CD4-positive, alpha-beta memory T cell (primary cell): ENCODE measurements at regions not wholly inside any gene's neighbourhood (a gene's known extent, or its start where the extent isn't known, plus 50 kb on each side); places are given as distances from the start of the nearest gene placed in this dataset.
"Not testable (repeated sequence)": the region's sequence is repeated elsewhere in the genome, so short reads cannot be mapped to it uniquely, and the experiment has no call there.

Experiments used
- CTCF ChIA-PET: fragments of 350-600 bp; sonication (Branson Sonifier 250); formaldehyde crosslinking; loops from one replicate; lab custom pipeline; 2021; ENCODE audit warnings: inconsistent platforms; ENCODE audit not compliant: partially characterized antibody; lab: Charles Lee
- POLR2A ChIA-PET: fragments of 350-600 bp; sonication (Branson Sonifier 250); formaldehyde crosslinking; loops from one replicate; lab custom pipeline; 2021; ENCODE audit not compliant: partially characterized antibody; lab: Charles Lee
- DNase-seq, 5 donors: peaks; one replicate each; pipeline versions ENCODE4 v3.0.0 to v3.0.0-alpha.2; 2020 to 2022; ENCODE audit warnings: mixed read lengths in 1 of 5
- H3K27ac ChIP-seq: one replicate; pipeline ENCODE4 v1.7.0; 2013; ENCODE audit warnings: low read depth, low read length
- H3K27me3 ChIP-seq: 2 replicates; pipeline ENCODE4 v1.7.0; 2013; ENCODE audit warnings: mild to moderate bottlenecking, low read length, moderate library complexity; ENCODE audit not compliant: insufficient read depth
- H3K36me3 ChIP-seq: 2 replicates; pipeline ENCODE4 v1.7.0; 2013; ENCODE audit warnings: mild to moderate bottlenecking, low read length, moderate library complexity; ENCODE audit not compliant: insufficient read depth
- H3K4me1 ChIP-seq: 2 replicates; pipeline ENCODE4 v1.7.0; 2013; ENCODE audit warnings: mild to moderate bottlenecking, low read length, moderate library complexity; ENCODE audit not compliant: insufficient read depth
- H3K4me3 ChIP-seq, 2 donors: one replicate each; pipeline ENCODE4 v1.7.0; 2013; ENCODE audit warnings: low read length in 2 of 2, mild to moderate bottlenecking in 1 of 2
- H3K9me3 ChIP-seq, 2 donors: one replicate each; pipeline ENCODE4 v1.7.0; 2013; ENCODE audit warnings: low read length in 2 of 2, control low read depth in 1 of 2; ENCODE audit not compliant: control insufficient read depth in 1 of 2
- H3K27ac Mint-ChIP-seq, 7 donors: one replicate each; pipeline ENCODE4 v1.8.0; 2020 to 2021; ENCODE audit warnings: mixed read lengths in 7 of 7, mild to moderate bottlenecking in 6 of 7, inconsistent platforms in 3 of 7, moderate library complexity in 3 of 7
- H3K27me3 Mint-ChIP-seq, 2 donors: one replicate each; pipeline ENCODE4 v1.8.0; 2020 to 2021; ENCODE audit warnings: mixed read lengths in 2 of 2
- H3K36me3 Mint-ChIP-seq, 2 donors: one replicate each; pipeline ENCODE4 v1.8.0; 2020 to 2021; ENCODE audit warnings: mixed read lengths in 2 of 2, inconsistent platforms in 1 of 2, mild to moderate bottlenecking in 1 of 2
- H3K4me1 Mint-ChIP-seq, 4 donors: one replicate each; pipeline ENCODE4 v1.8.0; 2020 to 2021; ENCODE audit warnings: mixed read lengths in 4 of 4, mild to moderate bottlenecking in 1 of 4
- H3K4me3 Mint-ChIP-seq, 8 donors: one replicate each; pipeline ENCODE4 v1.8.0; 2020 to 2021; ENCODE audit warnings: mixed read lengths in 8 of 8, mild to moderate bottlenecking in 7 of 8, moderate library complexity in 6 of 8, inconsistent platforms in 3 of 8
- H3K9me3 Mint-ChIP-seq, 8 donors: one replicate each; pipeline ENCODE4 v1.8.0; 2020 to 2021; ENCODE audit warnings: mixed read lengths in 8 of 8, mild to moderate bottlenecking in 5 of 8, inconsistent platforms in 3 of 8, moderate library complexity in 1 of 8
- intact Hi-C: fragments of 100-400 bp; cut with micrococcal nuclease; formaldehyde crosslinking; loops from one replicate; pipeline ENCODE4 v1.15.1; 2023

- peaks cover 0 to 16% of the 10 kb centered on the region in 2 donors for H3K36me3 Mint-ChIP-seq
- H3K27ac ChIP-seq: peak overlapping the region; percentile 0
- no peaks in the 10 kb centered on the region for H3K27me3 ChIP-seq
- H3K9me3 Mint-ChIP-seq: no peaks in the 10 kb centered on the region
- no peaks in the 10 kb centered on the region for H3K27me3 Mint-ChIP-seq
- H3K4me1 ChIP-seq: peaks cover 49% of the 10 kb centered on the region
- H3K4me1 Mint-ChIP-seq: peaks cover 31 to 60% (median 43%) of the 10 kb centered on the region in 4 donors
- ChIA-PET CTCF (no interaction called here), POLR2A (interaction anchor here (0.6 to 4.2 kb wide), 6 partner anchors 9 to 984 kb away, joined by 3 to 29 read pairs (median 12); a partner anchor contains a TSS)
- H3K4me3 ChIP-seq: peak overlapping the region in 1 of 2 donors; percentile 13
- no peak for DNase-seq
- H3K36me3 ChIP-seq: no peaks in the 10 kb centered on the region
- H3K9me3 ChIP-seq: no peaks in the 10 kb centered on the region
- H3K27ac Mint-ChIP-seq: peak overlapping the region; percentile 39 to 98 (median 90)
- intact Hi-C loops: no loop called here
- H3K4me3 Mint-ChIP-seq: peak overlapping the region; percentile 76 to 95 (median 80)
Measured at GRCh38 chr6:27140999-27141528, 106.4 kb upstream of the PRSS16 start.

- DNase-seq: no peak
- Mint-ChIP-seq H3K4me3 (peak overlapping the region in 7 of 8 donors; percentile 18 to 95 (median 79)), H3K27ac (peak overlapping the region in 5 of 7 donors; percentile 13 to 98 (median 90)), H3K4me1 (peaks cover 31 to 56% (median 43%) of the 10 kb centered on the region in 4 donors), H3K36me3 (peaks cover 0 to 16% of the 10 kb centered on the region in 2 donors), H3K27me3 (no peaks in the 10 kb centered on the region), H3K9me3 (no peaks in the 10 kb centered on the region)
- Histone ChIP-seq H3K4me1 (peaks cover 49% of the 10 kb centered on the region), H3K9me3 (no peaks in the 10 kb centered on the region), H3K27me3 (no peaks in the 10 kb centered on the region), H3K4me3 (peak overlapping the region in 1 of 2 donors; percentile 13), H3K27ac (peak overlapping the region; percentile 0), H3K36me3 (no peaks in the 10 kb centered on the region)
- ChIA-PET CTCF (no interaction called here), POLR2A (interaction anchor here (1.1 to 16.1 kb wide), 3 partner anchors 9 to 752 kb away, joined by 4 to 863 read pairs (median 4); a partner anchor contains a TSS)
- intact Hi-C loops: no loop called here
Measured at GRCh38 chr6:27141529-27142015, 105.9 kb upstream of the PRSS16 start.

GRCh38 chr6:27143020-27143388 is 104.5 kb upstream of the PRSS16 start:
- H3K27me3 ChIP-seq, DNase-seq, H3K36me3 ChIP-seq, H3K9me3 ChIP-seq, H3K4me3 ChIP-seq, H3K9me3 Mint-ChIP-seq, H3K27ac ChIP-seq, H3K27me3 Mint-ChIP-seq, intact Hi-C loops: not testable (repeated sequence)
- H3K4me3 Mint-ChIP-seq: peak overlapping the region in 3 of 8 donors; percentile 43 to 74 (median 45)
- POLR2A ChIA-PET: interaction anchor here (0.9 to 16.1 kb wide), 9 partner anchors 13 to 1122 kb away, joined by 3 to 863 read pairs (median 77); a partner anchor contains a TSS
- H3K27ac Mint-ChIP-seq: peak overlapping the region in 3 of 7 donors; percentile 41 to 76 (median 61)
- peaks cover 0 to 16% of the 10 kb centered on the region in 2 donors for H3K36me3 Mint-ChIP-seq
- H3K4me1 ChIP-seq: peaks cover 53% of the 10 kb centered on the region
- peaks cover 31 to 51% (median 42%) of the 10 kb centered on the region in 4 donors for H3K4me1 Mint-ChIP-seq
- CTCF ChIA-PET: interaction anchor here (0.6 to 6.3 kb wide), 4 partner anchors 11 to 722 kb away, joined by 3 to 64 read pairs (median 12); a partner anchor contains a TSS

GRCh38 chr6:27143474-27144026 is 104.0 kb upstream of the PRSS16 start:
- Histone ChIP-seq H3K4me3 (no peak overlapping the region), H3K27me3 (no peaks in the 10 kb centered on the region), H3K9me3 (no peaks in the 10 kb centered on the region), H3K27ac (no peak overlapping the region), H3K36me3 (no peaks in the 10 kb centered on the region), H3K4me1 (peaks cover 48% of the 10 kb centered on the region)
- Mint-ChIP-seq H3K9me3 (no peaks in the 10 kb centered on the region), H3K27me3 (no peaks in the 10 kb centered on the region), H3K4me1 (peaks cover 25 to 46% (median 36%) of the 10 kb centered on the region in 4 donors), H3K27ac (peak overlapping the region; percentile 23 to 84 (median 61)), H3K4me3 (peak overlapping the region in 5 of 8 donors; percentile 5 to 74 (median 45)), H3K36me3 (peaks cover 0 to 16% of the 10 kb centered on the region in 2 donors)
- intact Hi-C loops: no loop called here
- ChIA-PET POLR2A (interaction anchor here (0.8 to 16.1 kb wide), 13 partner anchors 12 to 1122 kb away, joined by 3 to 863 read pairs (median 72); a partner anchor contains a TSS), CTCF (interaction anchor here (0.6 to 6.3 kb wide), 6 partner anchors 11 to 970 kb away, joined by 3 to 64 read pairs (median 4); a partner anchor contains a TSS)
- DNase-seq: no peak

- H3K36me3 Mint-ChIP-seq: peaks cover 0 to 10% of the 10 kb centered on the region in 2 donors
- H3K27me3 Mint-ChIP-seq: no peaks in the 10 kb centered on the region
- Histone ChIP-seq H3K4me3 (peak overlapping the region in 1 of 2 donors; percentile 76), H3K36me3 (no peaks in the 10 kb centered on the region), H3K4me1 (peaks cover 41% of the 10 kb centered on the region), H3K27ac (peak overlapping the region; percentile 31), H3K9me3 (no peaks in the 10 kb centered on the region), H3K27me3 (no peaks in the 10 kb centered on the region)
- DNase-seq: no peak
- POLR2A ChIA-PET: interaction anchor here (1.1 to 16.1 kb wide), 36 partner anchors 7 to 1752 kb away, joined by 3 to 863 read pairs (median 24); a partner anchor contains a TSS
- H3K27ac Mint-ChIP-seq: peak overlapping the region in 3 of 7 donors; percentile 57 to 75 (median 61)
- intact Hi-C loops: loop anchor here (5.0 kb wide), 2 partner anchors 872 to 1738 kb away; a partner anchor contains a TSS
- H3K9me3 Mint-ChIP-seq: no peaks in the 10 kb centered on the region
- peak overlapping the region in 2 of 8 donors; percentile 31 to 45 for H3K4me3 Mint-ChIP-seq
- CTCF ChIA-PET: interaction anchor here (0.8 to 6.3 kb wide), 9 partner anchors 12 to 1119 kb away, joined by 3 to 64 read pairs (median 3); a partner anchor contains a TSS
- peaks cover 22 to 34% (median 28%) of the 10 kb centered on the region in 4 donors for H3K4me1 Mint-ChIP-seq
Measured at GRCh38 chr6:27144740-27145079, 102.8 kb upstream of the PRSS16 start.

- peaks cover 16 to 29% (median 22%) of the 10 kb centered on the region in 4 donors for H3K4me1 Mint-ChIP-seq
- peak overlapping the region; percentile 76 to 77 for H3K4me3 ChIP-seq
- H3K27me3 Mint-ChIP-seq: no peaks in the 10 kb centered on the region
- intact Hi-C loops: loop anchor here (1.0 to 5.0 kb wide), 8 partner anchors 14 to 1736 kb away; a partner anchor contains a TSS
- H3K36me3 Mint-ChIP-seq: peaks cover 0 to 4% of the 10 kb centered on the region in 2 donors
- H3K4me1 ChIP-seq: peaks cover 32% of the 10 kb centered on the region
- H3K27me3 ChIP-seq: no peaks in the 10 kb centered on the region
- ChIA-PET CTCF (interaction anchor here (1.0 to 6.3 kb wide), 10 partner anchors 9 to 1120 kb away, joined by 3 to 64 read pairs (median 4); a partner anchor contains a TSS), POLR2A (interaction anchor here (0.7 to 16.1 kb wide), 52 partner anchors 8 to 1750 kb away, joined by 3 to 863 read pairs (median 12); partner anchors contain the start of genes HMGN4 and ZNF184)
- H3K36me3 ChIP-seq: no peaks in the 10 kb centered on the region
- no peak overlapping the region for H3K27ac Mint-ChIP-seq
- H3K9me3 Mint-ChIP-seq: no peaks in the 10 kb centered on the region
- H3K27ac ChIP-seq: peak overlapping the region; percentile 97
- no peak overlapping the region for H3K4me3 Mint-ChIP-seq
- DNase-seq: peak; percentile 77 to 89 (median 83)
- no peaks in the 10 kb centered on the region for H3K9me3 ChIP-seq
Measured at GRCh38 chr6:27145731-27146455, 101.6 kb upstream of the PRSS16 start.
